Osteoblast (primary cell): ENCODE measurements at regions not wholly inside any gene's neighbourhood (a gene's known extent, or its start where the extent isn't known, plus 50 kb on each side); places are given as distances from the start of the nearest gene placed in this dataset.

Experiments
- DNase-seq: peaks from one replicate; pipeline ENCODE4 v3.0.0; 2011; ENCODE audit warnings: low spot score, mixed read lengths; ENCODE audit not compliant: insufficient read length; ENCODE audit errors: missing footprints
- H2AFZ ChIP-seq: 2 replicates; pipeline ENCODE4 v1.6.0; 2011; ENCODE audit warnings: mild to moderate bottlenecking, low read length
- H3K27ac ChIP-seq: 2 replicates; pipeline ENCODE4 v1.5.1; 2011; ENCODE audit warnings: mild to moderate bottlenecking, low read depth, low read length, moderate library complexity
- H3K27me3 ChIP-seq: 2 replicates; pipeline ENCODE4 v1.6.0; 2012; ENCODE audit warnings: mild to moderate bottlenecking, control low read depth, inconsistent platforms, low read length, moderate library complexity; ENCODE audit not compliant: insufficient read depth
- H3K36me3 ChIP-seq: 2 replicates; pipeline ENCODE4 v1.5.1; 2011; ENCODE audit warnings: mild to moderate bottlenecking, low read length, control low read depth, moderate library complexity; ENCODE audit not compliant: insufficient read depth
- H3K4me1 ChIP-seq: 2 replicates; pipeline ENCODE4 v1.5.1; 2011; ENCODE audit warnings: mild to moderate bottlenecking, low read length, control low read depth, moderate library complexity; ENCODE audit not compliant: insufficient read depth
- H3K4me2 ChIP-seq: 2 replicates; pipeline ENCODE4 v1.6.0; 2011; ENCODE audit warnings: mild to moderate bottlenecking, low read length; ENCODE audit not compliant: insufficient read depth
- H3K4me3 ChIP-seq: fragments of 200-600 bp; sonication (generic); 3 replicates; pipeline ENCODE4 v1.5.1; 2012; ENCODE audit warnings: mild to moderate bottlenecking, low read length, inconsistent platforms; ENCODE audit not compliant: insufficient read depth
- H3K79me2 ChIP-seq: 2 replicates; pipeline ENCODE4 v1.6.0; 2012; ENCODE audit warnings: mild to moderate bottlenecking, low read length, control low read depth, inconsistent platforms; ENCODE audit not compliant: insufficient read depth
- H3K9me3 ChIP-seq: 2 replicates; pipeline ENCODE4 v1.5.1; 2011; ENCODE audit warnings: low read depth, low read length, control low read depth
- H4K20me1 ChIP-seq: 2 replicates; pipeline ENCODE4 v1.6.0; 2012; ENCODE audit warnings: mild to moderate bottlenecking, low read length, control low read depth; ENCODE audit not compliant: insufficient read depth
- CTCF ChIP-seq: IDR thresholded peaks from 2 replicates; pipeline ENCODE4 v1.5.1; 2011; ENCODE audit warnings: mild to moderate bottlenecking, low read depth, low read length, moderate library complexity; ENCODE audit errors: extremely low read depth

- no peak for TF ChIP-seq CTCF
- no peak overlapping the region for H3K4me2 ChIP-seq
- no peaks in the 10 kb centered on the region for H3K9me3 ChIP-seq
- DNase-seq: no peak
- no peaks in the 10 kb centered on the region for H3K36me3 ChIP-seq
- H3K27ac ChIP-seq: no peak overlapping the region
- H3K79me2 ChIP-seq: no peaks in the 10 kb centered on the region
- H3K4me3 ChIP-seq: no peak overlapping the region
- H3K27me3 ChIP-seq: peaks cover 5% of the 10 kb centered on the region
- no peaks in the 10 kb centered on the region for H4K20me1 ChIP-seq
- H3K4me1 ChIP-seq: peaks cover 8% of the 10 kb centered on the region
- H2AFZ ChIP-seq: no peak overlapping the region
These were observed 52.0 kb upstream of the TOP3B start for GRCh38 chr22:22034469-22035132.

- Histone ChIP-seq H3K36me3 (no peaks in the 10 kb centered on the region), H4K20me1 (no peaks in the 10 kb centered on the region)
These were observed 51.3 kb upstream of the TOP3B start for GRCh38 chr22:22033803-22034468.

GRCh38 chr22:22032906-22033802, 50.6 kb upstream of the TOP3B start:
- Histone ChIP-seq H3K4me2 (no peak overlapping the region), H4K20me1 (no peaks in the 10 kb centered on the region), H3K4me1 (peaks cover 1% of the 10 kb centered on the region), H3K27me3 (peaks cover 5% of the 10 kb centered on the region), H3K27ac (no peak overlapping the region), H2AFZ (no peak overlapping the region), H3K9me3 (no peaks in the 10 kb centered on the region), H3K79me2 (no peaks in the 10 kb centered on the region), H3K36me3 (no peaks in the 10 kb centered on the region), H3K4me3 (no peak overlapping the region)
- no peak for DNase-seq
- no peak for TF ChIP-seq CTCF

More at GRCh38 chr22:22033803-22034468, 51.3 kb upstream of the TOP3B start:
- Histone ChIP-seq H3K9me3 (no peaks in the 10 kb centered on the region), H3K27me3 (peaks cover 5% of the 10 kb centered on the region), H3K4me2 (no peak overlapping the region), H3K27ac (no peak overlapping the region), H3K4me1 (peaks cover 8% of the 10 kb centered on the region), H3K79me2 (no peaks in the 10 kb centered on the region), H2AFZ (no peak overlapping the region), H3K4me3 (no peak overlapping the region)
- DNase-seq: no peak
- TF ChIP-seq CTCF: no peak
